ENCODE measurements at regions not wholly inside any gene's neighbourhood (a gene's known extent, or its start where the extent isn't known, plus 50 kb on each side); places are given as distances from the start of the nearest gene placed in this dataset.

DNA sequence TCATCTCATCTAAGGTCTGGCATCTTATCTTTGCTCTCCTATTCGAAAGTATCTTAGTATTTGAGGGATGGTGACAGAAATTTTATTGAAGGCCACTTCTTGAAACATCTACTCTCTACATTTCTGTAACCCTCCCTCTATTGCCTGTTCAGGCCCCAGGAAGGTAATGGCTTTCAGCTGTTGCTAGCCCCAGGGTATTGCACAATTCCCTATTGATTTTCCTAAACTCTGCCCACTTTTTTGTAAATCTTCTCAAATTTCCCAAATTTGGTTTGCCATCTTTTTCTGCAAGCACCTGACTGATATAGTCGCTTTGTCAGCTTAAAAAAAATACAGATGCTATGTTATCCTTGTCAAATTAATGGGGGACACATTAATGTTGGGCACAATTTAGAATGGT, 242.1 kb downstream of the RAP2B start:
- TF ChIP-seq, protein P1, sequence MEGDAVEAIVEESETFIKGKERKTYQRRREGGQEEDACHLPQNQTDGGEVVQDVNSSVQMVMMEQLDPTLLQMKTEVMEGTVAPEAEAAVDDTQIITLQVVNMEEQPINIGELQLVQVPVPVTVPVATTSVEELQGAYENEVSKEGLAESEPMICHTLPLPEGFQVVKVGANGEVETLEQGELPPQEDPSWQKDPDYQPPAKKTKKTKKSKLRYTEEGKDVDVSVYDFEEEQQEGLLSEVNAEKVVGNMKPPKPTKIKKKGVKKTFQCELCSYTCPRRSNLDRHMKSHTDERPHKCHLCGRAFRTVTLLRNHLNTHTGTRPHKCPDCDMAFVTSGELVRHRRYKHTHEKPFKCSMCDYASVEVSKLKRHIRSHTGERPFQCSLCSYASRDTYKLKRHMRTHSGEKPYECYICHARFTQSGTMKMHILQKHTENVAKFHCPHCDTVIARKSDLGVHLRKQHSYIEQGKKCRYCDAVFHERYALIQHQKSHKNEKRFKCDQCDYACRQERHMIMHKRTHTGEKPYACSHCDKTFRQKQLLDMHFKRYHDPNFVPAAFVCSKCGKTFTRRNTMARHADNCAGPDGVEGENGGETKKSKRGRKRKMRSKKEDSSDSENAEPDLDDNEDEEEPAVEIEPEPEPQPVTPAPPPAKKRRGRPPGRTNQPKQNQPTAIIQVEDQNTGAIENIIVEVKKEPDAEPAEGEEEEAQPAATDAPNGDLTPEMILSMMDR (IDR thresholded peaks at IDR 0.05; ENCODE audit: borderline replicate concordance, extremely low read depth, low read length, poor library complexity, severe bottlenecking) = no peak
- TF ChIP-seq EZH2 (IDR thresholded peaks at IDR 0.05; ENCODE audit: borderline replicate concordance, low read depth, low read length, severe bottlenecking) = no peak
